ENCODE measurements at regions not wholly inside any gene's neighbourhood (a gene's known extent, or its start where the extent isn't known, plus 50 kb on each side); places are given as distances from the start of the nearest gene placed in this dataset.
"Not testable (repeated sequence)": the region's sequence is repeated elsewhere in the genome, so short reads cannot be mapped to it uniquely, and the experiment has no call there.

- no peak for DNase-seq
Observed at GRCh38 chr16:73949574-73950320, 346.9 kb upstream of the PSMD7 start.

- DNase-seq = no peak
Observed at GRCh38 chr16:73945631-73946030, 351.0 kb upstream of the PSMD7 start.

GRCh38 chr16:73943184-73943583 is 353.4 kb upstream of the PSMD7 start:
- DNase-seq = not testable (repeated sequence)

GRCh38 chr16:73940786-73941185 is 355.8 kb upstream of the PSMD7 start:
- not testable (repeated sequence) for DNase-seq

GRCh38 chr16:73923951-73924350 is 372.7 kb upstream of the PSMD7 start:
- no peak for DNase-seq

GRCh38 chr16:73921295-73921694 is 375.3 kb upstream of the PSMD7 start:
- DNase-seq = no peak

GRCh38 chr16:73916829-73917594 is 379.6 kb upstream of the PSMD7 start:
- no peak for DNase-seq

- no peak for DNase-seq
Observed at GRCh38 chr16:73915935-73916334, 380.7 kb upstream of the PSMD7 start.

- no peak for DNase-seq
Observed at GRCh38 chr16:73915140-73915539, 381.5 kb upstream of the PSMD7 start.

GRCh38 chr16:73912850-73913249 is 383.8 kb upstream of the PSMD7 start:
- DNase-seq = no peak

GRCh38 chr16:73912281-73912680 is 384.3 kb upstream of the PSMD7 start:
- no peak for DNase-seq

- DNase-seq = no peak
Observed at GRCh38 chr16:73909529-73910035, 387.0 kb upstream of the PSMD7 start.

GRCh38 chr16:73891129-73891542 is 405.5 kb upstream of the PSMD7 start:
- DNase-seq = no peak

- DNase-seq = no peak
Observed at GRCh38 chr16:73890186-73891128, 406.2 kb upstream of the PSMD7 start.

- no peak for DNase-seq
Observed at GRCh38 chr16:73888840-73889490, 407.6 kb upstream of the PSMD7 start.

GRCh38 chr16:73887911-73888310 is 408.7 kb upstream of the PSMD7 start:
- no peak for DNase-seq

GRCh38 chr16:73886426-73886825 is 410.2 kb upstream of the PSMD7 start:
- no peak for DNase-seq

GRCh38 chr16:73885319-73885718 is 411.3 kb upstream of the PSMD7 start:
- no peak for DNase-seq

- no peak for DNase-seq
Observed at GRCh38 chr16:73883841-73884240, 412.8 kb upstream of the PSMD7 start.

GRCh38 chr16:73883126-73883525 is 413.5 kb upstream of the PSMD7 start:
- no peak for DNase-seq

GRCh38 chr16:73882651-73883050 is 414.0 kb upstream of the PSMD7 start:
- no peak for DNase-seq

- DNase-seq = no peak
Observed at GRCh38 chr16:73882033-73882432, 414.6 kb upstream of the PSMD7 start.

Data from NCI-H345 (cell line).